OCI-LY3 (cell line): ENCODE measurements at regions not wholly inside any gene's neighbourhood (a gene's known extent, or its start where the extent isn't known, plus 50 kb on each side); places are given as distances from the start of the nearest gene placed in this dataset.

Source experiments
- EZH2phosphoT487 ChIP-seq: fragments of 200-600 bp; shearing (Covaris generic); IDR thresholded peaks from 2 replicates; pipeline ENCODE4 v1.6.1; 2018; ENCODE audit warnings: antibody characterized with exemption, mixed run types, low read depth
- TF ChIP-seq, protein P1 (sequence below): fragments of 200-600, 300-600 bp; sonication (generic); IDR thresholded peaks from 2 replicates; pipeline ENCODE4 v1.5.1; 2014; ENCODE audit warnings: antibody characterized with exemption, low read length, low read depth

DNA sequence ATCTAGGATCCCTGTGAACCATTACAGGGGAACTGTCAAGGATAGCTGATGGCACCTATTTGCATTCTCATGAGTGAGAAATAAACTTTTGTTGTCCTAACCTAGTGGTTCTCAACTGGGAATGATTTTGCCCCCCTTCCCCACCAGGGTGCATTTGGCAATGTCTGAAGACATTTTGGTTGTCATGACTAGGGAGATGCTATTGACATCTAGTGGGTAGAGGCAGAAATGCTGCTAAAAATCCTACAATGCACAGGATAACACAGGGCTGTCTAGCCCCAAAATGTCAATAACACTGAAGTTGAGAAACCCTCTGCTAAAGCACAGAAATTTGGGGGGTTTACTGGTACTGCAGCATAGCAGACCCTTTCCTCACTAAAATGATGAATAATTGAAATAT lies 140.9 kb upstream of the SRRM4 start:
- TF ChIP-seq EZH2phosphoT487 = no peak
- TF ChIP-seq, protein P1, sequence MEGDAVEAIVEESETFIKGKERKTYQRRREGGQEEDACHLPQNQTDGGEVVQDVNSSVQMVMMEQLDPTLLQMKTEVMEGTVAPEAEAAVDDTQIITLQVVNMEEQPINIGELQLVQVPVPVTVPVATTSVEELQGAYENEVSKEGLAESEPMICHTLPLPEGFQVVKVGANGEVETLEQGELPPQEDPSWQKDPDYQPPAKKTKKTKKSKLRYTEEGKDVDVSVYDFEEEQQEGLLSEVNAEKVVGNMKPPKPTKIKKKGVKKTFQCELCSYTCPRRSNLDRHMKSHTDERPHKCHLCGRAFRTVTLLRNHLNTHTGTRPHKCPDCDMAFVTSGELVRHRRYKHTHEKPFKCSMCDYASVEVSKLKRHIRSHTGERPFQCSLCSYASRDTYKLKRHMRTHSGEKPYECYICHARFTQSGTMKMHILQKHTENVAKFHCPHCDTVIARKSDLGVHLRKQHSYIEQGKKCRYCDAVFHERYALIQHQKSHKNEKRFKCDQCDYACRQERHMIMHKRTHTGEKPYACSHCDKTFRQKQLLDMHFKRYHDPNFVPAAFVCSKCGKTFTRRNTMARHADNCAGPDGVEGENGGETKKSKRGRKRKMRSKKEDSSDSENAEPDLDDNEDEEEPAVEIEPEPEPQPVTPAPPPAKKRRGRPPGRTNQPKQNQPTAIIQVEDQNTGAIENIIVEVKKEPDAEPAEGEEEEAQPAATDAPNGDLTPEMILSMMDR = peak; percentile 43
